NCI-H345 (cell line): ENCODE measurements at regions not wholly inside any gene's neighbourhood (a gene's known extent, or its start where the extent isn't known, plus 50 kb on each side); places are given as distances from the start of the nearest gene placed in this dataset.

Experiments used
- DNase-seq: peaks from one replicate; lab custom pipeline; 2025; lab: John Stamatoyannopoulos, UW

DNA sequence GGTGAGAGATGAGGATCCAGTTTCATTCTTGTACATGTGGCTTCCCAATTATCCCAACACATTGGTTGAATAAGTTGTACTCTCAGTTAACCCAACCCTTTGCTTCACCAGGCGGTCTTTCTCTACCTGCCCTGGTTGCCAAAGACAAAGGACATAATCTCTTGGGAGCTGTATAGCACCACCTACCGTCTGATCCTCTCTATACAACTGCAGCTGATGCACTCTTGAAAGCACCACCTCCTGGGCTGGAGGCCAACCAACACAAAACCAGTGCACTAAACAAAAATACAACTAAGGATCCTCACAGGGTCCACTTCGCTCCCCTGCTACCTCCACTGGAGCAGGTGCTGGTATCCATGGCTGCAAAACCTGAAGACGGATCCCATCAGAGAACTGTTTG lies 473.6 kb upstream of the NRXN1 start:
- DNase-seq: no peak

DNA sequence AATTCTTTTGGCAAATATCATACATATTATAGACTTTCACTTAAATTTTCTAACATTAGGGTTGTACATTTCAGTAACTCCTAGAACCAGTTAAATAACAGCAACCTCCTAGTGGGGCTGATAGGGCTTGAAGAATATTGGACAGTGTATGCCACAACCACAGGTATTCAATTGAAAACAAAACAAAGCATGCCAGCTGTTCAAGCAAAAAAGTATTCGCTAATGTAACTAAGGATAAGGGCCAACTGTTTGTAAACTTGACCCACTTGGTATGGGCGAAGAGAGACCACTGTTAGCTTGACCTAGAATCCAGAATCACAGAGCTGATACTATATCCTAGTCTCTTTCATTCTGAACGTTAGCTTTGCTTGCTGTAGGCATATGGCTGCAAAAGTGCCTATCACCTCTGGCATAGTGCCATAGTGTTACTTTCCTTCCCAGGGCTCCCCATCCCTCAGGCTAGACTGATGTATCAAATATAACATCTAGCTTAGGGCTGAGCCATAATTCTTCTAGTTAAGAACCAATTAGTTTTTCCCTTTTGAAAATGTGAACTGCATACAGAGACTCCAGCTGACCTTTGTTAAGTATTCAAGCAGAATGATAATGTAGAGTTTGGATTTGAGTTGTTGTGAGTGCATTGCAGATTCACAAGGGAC lies 458.8 kb upstream of the NRXN1 start:
- peak; percentile 60 for DNase-seq

DNA sequence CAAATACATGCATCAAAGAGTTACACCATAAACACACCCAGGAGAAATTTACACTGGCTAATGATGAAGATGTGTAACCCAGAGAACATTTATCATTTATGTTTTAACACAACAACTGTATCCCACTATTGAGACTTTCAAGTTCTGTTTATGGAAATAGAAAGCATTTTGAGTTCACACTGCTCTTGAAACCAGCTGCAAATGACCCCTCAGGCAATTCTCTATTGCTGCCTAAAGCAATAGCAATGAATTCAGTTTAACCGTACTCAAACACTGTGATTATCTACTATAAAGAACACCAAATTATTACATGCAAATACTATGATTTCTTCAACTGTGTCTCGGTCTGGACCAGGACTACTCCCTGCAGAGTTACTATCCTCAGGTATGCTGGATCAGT lies 452.7 kb upstream of the NRXN1 start:
- no peak for DNase-seq

DNA sequence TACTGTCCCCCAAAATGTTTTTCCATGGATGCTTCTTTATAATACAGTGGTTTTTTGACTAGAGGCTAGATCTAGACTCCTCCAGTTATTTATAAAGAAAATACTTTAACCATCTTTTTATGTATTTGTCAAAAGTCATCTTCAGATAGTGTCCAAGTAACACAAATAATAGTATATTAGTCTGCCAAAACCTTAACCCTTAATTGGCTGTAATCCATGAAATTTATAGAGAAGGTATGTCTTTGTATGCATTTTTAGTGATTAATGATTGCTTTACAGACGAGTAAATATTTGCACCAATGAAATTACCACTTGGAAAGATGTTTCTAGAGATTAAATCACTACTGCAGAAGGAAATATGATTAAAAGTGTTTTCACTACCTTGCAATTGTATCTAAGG lies 451.8 kb upstream of the NRXN1 start:
- DNase-seq: no peak

DNA sequence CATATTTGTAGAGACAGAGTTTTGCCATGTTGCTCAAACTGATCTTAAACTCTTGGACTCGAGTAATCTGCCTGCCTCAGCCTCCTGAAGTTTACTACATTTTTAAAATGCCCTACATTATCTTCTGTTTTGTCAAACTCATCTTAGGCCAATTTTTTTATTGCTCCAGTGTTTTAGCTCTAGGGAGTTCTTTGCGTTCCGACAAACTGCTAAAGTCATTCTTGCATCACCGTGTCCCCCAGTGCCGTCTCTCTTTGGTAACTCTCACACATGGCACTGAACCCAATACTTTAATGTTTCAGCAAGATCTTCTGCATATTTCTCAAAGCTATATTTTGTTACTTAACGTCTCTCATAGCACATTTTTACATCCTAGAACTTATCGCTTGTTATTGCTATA lies 440.9 kb upstream of the NRXN1 start:
- no peak for DNase-seq

DNA sequence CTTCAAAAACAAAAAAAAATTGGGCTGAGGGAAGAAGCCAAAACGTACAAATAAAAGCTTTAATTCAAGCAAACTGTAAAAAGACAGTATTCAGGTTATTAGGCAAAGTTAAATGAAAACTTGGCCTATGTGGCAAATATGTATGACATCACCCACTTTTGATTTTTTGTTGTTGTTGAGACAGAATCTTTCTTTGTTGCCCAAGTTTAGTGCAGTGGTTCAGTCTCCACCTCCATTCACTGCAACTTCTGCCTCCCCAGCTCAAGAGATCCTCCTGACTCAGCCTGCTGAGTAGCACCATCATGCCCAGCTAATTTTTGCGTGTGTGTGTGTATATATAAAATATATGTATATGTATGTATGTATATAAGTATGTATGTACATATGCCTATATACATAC lies 440.4 kb upstream of the NRXN1 start:
- no peak for DNase-seq

DNA sequence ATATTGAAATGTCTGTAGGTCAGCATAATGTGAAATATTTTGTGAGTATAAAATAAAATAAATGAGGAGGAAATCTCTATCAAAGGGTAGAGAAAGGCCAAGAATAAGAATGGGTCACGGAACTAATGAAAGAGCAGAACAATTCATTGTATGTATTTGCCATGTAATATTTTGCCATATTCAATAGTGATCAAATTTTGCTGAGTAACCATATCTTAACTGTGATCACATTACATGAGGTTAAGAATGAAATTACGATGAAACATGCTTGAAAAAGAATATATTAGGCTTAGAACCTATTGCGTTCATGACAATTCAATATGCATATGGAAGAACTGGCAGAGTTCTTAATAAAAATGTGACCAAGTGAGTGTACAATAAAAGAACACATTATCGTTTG lies 437.2 kb upstream of the NRXN1 start:
- no peak for DNase-seq

DNA sequence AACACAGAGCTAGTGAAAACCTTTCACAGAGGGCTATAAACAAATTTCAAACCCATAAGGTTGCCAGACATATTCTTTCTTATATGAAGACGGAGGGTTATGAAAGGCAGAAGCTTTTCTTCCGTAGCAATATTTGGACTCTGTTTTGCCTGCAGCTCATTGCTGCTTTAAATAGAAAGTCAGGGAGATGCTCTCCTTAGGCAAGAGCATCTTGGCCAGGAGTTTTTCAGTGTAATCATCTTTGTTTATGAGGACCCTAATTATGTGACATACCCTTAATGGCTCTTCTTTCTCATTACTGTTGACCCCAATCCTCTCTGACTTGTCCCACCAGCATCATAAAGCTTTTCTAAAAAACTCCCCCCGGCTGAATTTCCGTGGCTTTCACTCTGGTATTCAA lies 433.4 kb upstream of the NRXN1 start:
- DNase-seq: no peak

DNA sequence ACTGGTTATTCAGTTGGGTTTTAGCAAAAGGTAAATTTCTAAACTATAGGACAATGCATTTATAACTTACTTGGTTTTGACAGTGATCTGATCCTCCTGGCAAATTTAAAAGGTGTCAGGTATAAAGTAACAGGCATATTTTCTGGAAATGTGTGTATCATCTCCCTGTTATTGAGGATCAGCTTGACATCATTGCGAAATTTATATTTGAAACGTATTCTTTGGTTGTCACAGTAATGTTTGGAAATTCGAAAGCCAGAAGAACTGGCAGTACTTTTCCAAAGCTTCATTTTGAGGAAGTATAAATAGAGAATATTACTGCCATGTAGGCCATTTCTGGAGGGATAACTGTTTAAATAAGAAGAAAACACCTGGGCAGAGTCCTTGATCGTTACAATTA lies 422.2 kb upstream of the NRXN1 start:
- no peak for DNase-seq

DNA sequence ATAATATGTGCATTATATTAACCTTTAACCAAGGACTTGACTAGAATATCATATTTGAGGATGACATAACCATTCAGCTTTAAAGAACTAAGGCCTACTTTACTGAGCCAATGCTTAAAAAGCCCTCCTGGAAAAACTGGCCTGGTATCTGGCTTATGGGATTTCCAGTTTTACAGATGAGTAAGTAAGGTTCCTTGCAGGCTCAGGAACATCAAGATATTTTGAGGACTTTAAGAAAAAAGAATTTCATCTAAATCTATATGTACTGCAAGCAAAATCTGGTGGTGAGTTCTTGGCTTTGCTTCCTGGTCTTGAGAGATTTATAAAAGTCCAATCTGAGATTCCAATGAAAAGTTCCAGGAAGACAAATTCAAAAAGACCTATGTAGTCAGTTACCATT lies 417.0 kb upstream of the NRXN1 start:
- DNase-seq: no peak

DNA sequence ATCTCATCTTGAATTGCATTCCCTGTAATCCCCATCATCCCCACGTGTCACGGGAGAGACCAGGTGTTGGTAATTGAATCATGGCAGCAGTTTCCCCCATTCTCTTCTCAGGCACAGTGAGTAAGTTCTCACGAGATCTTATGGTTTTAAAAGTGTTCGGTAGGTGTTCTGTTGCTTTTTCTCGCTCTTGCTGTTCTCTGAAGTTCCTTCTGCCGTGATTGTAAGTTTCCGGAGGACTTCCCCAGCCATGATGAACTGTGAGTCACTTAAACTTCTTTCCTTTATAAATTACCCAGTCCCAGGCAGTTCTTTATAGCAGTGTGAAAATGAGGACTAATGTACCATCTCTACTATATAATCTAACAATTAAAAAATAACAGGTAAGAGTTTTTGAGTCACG lies 409.9 kb upstream of the NRXN1 start:
- no peak for DNase-seq

DNA sequence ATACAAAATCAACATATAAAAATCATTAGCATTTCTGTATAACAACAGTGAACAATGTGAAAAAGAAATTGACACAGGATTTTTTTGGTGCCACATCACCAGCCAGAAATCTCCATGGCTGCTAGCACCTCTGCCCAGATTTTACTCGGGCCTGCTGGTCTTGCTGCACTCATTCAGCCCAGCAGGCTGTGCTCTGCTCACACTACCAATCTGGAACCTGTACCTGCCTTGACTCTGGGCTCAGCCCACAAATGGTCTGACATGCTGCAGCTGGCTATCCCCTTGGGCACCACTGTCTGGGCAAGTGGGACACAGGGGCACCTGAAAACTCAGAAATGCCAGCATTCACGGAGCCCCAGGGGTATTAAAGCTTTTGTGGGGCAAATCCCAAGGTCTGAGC lies 392.5 kb upstream of the NRXN1 start:
- no peak for DNase-seq

DNA sequence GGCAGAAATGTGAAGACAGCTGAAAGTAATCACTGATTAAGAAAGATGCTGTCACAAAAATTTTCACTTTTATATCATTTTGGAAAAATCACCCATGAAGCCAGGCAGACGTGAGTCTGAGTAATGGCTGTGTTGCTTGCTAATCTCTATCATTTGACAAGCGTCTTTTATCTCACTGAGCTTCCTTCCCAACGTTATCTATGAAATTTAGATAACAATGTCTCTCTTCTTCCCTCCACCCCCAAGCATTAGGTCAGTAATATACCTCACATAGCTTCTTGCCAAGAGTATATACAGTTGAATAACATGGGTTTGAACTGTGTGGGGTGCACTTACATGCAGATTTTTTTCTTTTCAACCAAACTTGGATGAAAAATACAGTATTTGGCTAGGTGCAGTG lies 388.6 kb upstream of the NRXN1 start:
- DNase-seq: no peak

DNA sequence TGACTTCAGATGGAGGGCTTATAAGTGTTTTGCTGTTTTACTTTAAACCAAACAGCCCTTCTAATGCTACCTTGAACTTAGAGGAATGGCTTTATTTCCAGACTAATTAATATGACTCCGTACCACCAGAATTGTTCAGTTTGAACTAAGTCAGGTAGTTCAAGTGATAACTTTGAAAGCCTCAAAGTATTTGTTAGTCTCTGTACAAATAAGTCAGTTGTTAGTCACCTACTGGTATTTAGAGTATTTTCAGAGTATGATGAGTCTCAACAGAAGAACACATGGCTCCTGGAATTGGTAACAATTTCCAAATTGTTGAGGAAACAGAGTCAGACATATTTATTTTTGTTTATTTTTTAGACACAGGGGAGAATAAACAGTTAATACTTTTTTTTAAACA lies 381.8 kb upstream of the NRXN1 start:
- no peak for DNase-seq

DNA sequence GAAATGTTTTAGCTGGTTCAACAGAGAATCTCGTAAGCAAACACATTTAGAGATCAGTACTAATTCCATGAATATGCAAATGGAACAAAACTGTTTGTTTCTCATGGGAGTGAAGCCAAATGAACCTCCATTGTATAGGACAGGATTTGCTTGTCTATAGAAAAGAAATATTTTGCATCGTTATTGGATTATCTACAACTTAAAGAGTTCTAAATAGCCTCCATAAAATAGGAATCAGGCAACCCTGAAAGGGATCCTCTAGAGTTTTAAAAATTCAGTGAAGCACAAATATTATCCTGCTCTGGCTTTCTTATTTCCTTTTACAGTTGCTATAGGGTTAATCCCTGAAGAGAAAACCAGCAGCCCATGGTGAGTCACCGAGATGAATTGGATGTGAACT lies 378.4 kb upstream of the NRXN1 start:
- DNase-seq: no peak

DNA sequence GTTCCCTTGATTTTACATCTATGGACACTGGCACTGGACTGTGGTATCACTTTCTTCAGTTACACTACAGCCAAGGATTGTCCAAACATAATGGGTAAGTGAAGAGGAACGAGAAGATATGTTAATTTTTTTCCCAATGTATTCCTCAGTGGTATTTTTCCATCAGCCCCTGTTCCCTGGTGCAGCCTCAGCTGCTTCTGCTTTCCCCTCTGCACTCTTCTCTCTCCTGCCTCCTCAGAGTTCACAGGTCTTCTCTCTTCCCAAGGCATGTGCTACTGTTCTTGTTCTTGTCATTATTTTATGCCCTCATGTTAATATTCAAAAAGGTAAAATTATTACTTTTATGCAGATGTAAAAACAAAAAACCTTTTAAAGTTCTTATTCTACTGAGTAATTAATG lies 378.0 kb upstream of the NRXN1 start:
- no peak for DNase-seq

DNA sequence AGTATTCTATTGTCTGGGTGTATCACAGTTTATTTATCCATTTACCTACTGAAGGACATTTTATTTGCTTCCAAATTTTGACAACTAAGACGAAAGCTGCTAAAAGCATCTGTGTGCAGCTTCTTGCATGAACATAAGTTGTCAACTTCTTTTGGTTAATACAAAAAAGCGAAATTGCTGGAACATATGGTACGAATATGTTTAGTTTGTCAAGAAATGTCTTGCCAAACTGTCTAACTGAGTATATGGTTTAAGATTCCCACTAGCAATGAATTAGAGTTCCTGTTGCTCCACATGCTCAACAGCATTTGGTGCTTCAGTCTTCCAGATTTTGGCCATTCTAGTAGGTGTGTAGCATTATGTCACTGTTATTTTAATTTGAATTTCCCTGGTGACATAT lies 372.3 kb upstream of the NRXN1 start:
- no peak for DNase-seq

DNA sequence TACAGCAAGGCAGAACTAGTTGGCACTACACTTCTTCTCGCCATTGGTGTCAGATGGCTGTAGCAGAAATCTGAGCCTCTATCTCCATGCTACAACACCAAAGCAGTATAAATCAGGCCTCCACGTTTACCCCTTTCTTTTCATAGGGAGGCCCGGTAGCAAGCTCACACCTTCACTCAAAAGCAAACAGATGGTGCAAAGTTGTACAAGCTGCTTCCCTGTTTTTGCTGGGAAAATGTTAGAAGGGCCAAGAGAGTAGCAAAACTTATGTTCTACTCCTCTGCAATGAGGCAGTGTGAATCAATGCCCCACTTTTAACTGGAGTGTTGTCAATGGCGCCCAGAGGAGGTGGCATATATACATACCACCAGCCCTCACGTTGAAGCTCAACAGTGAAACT lies 369.6 kb upstream of the NRXN1 start:
- no peak for DNase-seq

DNA sequence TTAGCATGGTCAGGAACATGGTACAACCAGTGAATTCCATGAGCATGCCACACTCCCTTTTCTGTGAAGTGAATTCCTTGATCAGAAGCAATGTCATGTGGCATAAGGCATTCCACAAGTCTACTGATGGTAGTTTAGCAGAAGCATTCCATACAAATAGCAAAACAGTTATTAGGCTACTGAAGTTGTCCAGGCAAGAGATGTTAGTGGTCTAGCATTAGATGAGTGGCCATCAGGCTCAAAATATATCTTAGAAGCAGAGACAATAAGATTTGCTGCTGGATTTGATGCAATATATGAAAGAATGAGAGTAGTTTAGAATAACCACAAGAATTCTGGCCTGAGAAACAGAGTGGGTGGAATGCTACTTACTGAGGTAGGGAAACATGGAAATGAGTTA lies 355.3 kb upstream of the NRXN1 start:
- no peak for DNase-seq

DNA sequence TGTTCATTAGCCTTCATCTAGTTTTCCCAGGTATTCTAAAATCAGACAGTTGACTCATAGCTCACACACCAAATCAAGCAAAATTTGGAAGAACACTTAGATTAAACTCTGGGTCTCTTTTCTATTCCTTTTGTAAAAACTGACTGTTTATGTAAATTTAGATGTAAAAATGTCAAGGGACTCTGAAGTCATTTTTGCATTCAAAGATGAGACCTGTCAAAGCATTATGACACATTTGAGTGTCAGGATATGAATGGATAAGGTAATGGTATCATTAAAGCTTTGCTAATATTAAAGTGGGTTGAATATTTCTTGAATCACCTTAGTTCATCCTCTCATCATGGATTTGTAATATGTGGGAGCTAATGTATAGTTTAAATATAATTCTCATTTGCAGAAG lies 348.1 kb upstream of the NRXN1 start:
- DNase-seq: no peak

DNA sequence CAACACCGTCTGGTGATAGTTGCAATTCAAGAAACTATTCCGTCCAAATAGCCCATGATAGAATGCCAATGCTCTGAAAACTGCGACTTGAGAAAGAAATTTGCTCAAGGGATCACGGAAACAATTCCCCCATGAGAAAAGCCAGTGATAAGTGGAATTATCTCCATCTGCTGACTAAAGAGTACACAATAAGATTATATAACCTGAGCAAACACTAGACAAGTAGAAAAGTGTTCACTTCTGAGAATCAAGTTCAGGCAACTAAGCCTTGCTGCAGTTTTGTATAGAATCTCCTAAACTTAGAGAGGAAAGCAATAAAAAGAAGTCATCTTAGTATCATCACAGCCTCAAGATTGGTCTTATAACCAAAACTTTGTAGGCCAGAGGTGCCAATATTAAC lies 336.3 kb upstream of the NRXN1 start:
- no peak for DNase-seq

DNA sequence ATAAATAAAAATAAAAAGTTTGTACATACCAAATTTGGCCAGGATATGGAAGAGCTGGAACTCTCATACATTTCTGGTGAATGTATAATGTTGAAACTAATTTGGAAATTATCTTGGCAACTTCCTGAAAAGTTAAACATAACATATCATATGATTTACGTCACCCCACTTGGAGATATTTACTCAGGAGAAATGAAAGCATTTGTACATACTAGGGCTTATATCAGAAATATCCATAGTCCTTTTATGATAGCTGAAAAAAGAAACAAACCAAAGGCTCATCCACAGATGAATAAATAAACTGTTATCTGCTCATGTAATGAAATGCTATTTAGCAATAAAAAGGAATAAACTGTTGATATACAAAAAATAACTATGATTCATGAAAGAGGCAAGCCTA lies 318.2 kb upstream of the NRXN1 start:
- DNase-seq: no peak

DNA sequence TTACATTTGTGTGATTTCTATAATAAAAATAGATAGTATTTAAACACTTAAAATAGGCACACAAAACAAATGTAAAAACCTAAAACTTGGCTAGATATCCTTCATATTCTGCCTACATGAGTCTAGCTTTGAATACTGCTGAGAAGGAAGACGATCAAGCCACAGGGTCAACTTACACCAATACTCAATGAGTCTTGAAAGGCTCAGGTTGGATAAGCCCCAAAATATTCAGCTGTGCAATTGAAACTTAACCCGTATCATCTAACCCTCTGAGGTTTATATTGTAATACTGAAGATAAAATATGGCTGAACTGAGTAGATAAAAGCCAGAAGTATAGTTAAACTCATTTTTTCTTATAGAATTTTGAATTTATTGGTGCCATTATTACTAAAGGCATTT lies 313.0 kb upstream of the NRXN1 start:
- no peak for DNase-seq

DNA sequence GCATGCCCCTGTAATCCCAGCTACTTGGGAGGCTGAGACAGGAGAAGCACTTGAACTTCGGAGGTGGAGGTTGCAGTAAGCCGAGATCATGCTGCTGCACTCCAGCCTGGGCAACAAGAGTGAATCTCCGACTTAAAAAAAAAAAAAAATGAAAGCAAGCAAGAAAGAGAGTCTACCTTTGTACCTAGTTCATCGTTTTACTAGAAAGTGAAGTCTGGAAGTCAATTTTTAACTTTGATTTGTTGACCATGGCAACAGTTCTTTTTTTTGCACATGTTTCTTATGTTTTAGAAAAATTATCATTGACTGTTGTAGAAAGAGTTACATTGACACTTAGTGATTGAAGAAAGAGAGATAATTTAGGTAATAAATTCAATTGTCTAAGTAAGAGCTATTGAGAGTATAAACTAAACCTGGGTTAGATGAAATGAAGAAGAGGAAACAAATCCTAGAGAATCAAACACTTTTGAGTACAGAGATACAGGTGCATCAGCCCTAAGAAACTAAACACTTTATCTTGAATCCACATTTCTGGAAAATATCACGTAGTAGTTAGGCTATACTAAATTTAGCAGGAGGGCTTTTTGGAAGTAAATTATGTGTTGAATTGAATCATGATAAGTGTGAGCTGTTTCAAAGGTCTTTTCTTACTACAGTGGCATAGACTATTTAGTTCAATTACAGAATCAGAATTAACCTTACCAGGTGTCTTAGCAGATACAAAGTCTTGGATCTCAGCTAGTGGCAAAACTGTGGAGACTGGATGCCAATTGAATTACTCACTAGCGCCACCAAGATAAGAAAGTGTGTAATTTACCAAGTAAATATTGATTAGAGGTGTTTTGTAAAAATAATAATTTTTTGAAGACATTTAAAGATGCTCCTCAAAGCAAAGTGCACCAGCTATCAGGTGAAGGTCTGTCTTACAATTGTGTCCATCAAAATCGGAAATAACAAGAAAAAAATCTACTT lies 303.4 kb upstream of the NRXN1 start:
- no peak for DNase-seq
